ENCODE measurements at regions not wholly inside any gene's neighbourhood (a gene's known extent, or its start where the extent isn't known, plus 50 kb on each side); places are given as distances from the start of the nearest gene placed in this dataset.

DNA sequence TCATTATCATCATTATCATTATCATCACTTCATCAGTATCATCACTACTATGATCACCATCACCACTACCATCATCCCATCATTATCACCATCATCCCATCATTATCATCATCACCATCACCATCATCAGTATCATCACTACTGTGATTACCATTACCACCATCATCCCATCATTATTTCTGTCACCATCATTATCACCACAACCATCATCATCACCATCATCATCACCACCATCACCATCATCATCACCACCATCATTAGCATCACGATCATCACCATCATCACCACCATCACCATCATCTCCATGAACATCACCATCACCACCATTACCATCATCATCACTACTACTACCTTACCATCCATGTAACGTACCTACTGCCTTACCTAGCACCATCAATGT, 368.8 kb downstream of the SEC14L1 start:
- TF ChIP-seq, protein P1, sequence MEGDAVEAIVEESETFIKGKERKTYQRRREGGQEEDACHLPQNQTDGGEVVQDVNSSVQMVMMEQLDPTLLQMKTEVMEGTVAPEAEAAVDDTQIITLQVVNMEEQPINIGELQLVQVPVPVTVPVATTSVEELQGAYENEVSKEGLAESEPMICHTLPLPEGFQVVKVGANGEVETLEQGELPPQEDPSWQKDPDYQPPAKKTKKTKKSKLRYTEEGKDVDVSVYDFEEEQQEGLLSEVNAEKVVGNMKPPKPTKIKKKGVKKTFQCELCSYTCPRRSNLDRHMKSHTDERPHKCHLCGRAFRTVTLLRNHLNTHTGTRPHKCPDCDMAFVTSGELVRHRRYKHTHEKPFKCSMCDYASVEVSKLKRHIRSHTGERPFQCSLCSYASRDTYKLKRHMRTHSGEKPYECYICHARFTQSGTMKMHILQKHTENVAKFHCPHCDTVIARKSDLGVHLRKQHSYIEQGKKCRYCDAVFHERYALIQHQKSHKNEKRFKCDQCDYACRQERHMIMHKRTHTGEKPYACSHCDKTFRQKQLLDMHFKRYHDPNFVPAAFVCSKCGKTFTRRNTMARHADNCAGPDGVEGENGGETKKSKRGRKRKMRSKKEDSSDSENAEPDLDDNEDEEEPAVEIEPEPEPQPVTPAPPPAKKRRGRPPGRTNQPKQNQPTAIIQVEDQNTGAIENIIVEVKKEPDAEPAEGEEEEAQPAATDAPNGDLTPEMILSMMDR (IDR thresholded peaks at IDR 0.05) = no peak
- TF ChIP-seq GTF2I (CRISPR knock-in tag; conservative IDR thresholded peaks at IDR 0.05) (no peak), NR2C2 (CRISPR knock-in tag; IDR thresholded peaks at IDR 0.05) (no peak), CREB1 (CRISPR knock-in tag; IDR thresholded peaks at IDR 0.05) (no peak)

Measured in WTC11 (cell line).